ENCODE measurements at regions not wholly inside any gene's neighbourhood (a gene's known extent, or its start where the extent isn't known, plus 50 kb on each side); places are given as distances from the start of the nearest gene placed in this dataset.

GRCh38 chr3:18618723-18619122 lies 193.6 kb upstream of the SATB1 start:
- no peak for TF ChIP-seq CTCF (IDR thresholded peaks at IDR 0.05 in 8 of 11, conservative IDR thresholded peaks at IDR 0.05 in 3 of 11)
- TF ChIP-seq POLR2A (IDR thresholded peaks at IDR 0.05), result no peak
- no peak for TF ChIP-seq POLR2AphosphoS5 (IDR thresholded peaks at IDR 0.05)

All from spleen (tissue), 7 donors.